Mesodermal cell (in vitro differentiated cells): ENCODE measurements at regions not wholly inside any gene's neighbourhood (a gene's known extent, or its start where the extent isn't known, plus 50 kb on each side); places are given as distances from the start of the nearest gene placed in this dataset.

Source experiments
- H3K27ac ChIP-seq: 2 replicates; pipeline ENCODE4 v1.7.0; 2013; ENCODE audit warnings: mild to moderate bottlenecking, low read depth, low read length, moderate library complexity; ENCODE audit not compliant: severe bottlenecking
- H3K36me3 ChIP-seq: 2 replicates; pipeline ENCODE4 v1.7.1; 2013; ENCODE audit warnings: mild to moderate bottlenecking, low read length, moderate library complexity; ENCODE audit not compliant: control insufficient read depth, insufficient read depth
- H3K4me1 ChIP-seq: one replicate; pipeline ENCODE4 v1.7.1; 2013; ENCODE audit warnings: mild to moderate bottlenecking, low read length; ENCODE audit not compliant: insufficient read depth, control insufficient read depth, poor library complexity, severe bottlenecking
- H3K4me3 ChIP-seq: 2 replicates; pipeline ENCODE4 v1.7.0; 2013; ENCODE audit warnings: low read length, control low read depth, mild to moderate bottlenecking; ENCODE audit not compliant: insufficient read depth, poor library complexity, severe bottlenecking; ENCODE audit errors: extremely low read depth
- H3K9me3 ChIP-seq: 2 replicates; pipeline ENCODE4 v1.7.1; 2013; ENCODE audit warnings: mild to moderate bottlenecking, low read length, moderate library complexity; ENCODE audit not compliant: control insufficient read depth
- WGBS, 2 experiments: methylation state at CpG; one replicate each; pipeline ENCODE4 v1.1.5; 2013; ENCODE audit warnings: missing lambda C conversion rate in 2 of 2; ENCODE audit not compliant: insufficient coverage in 2 of 2; 5-methylcytosine and 5-hydroxymethylcytosine counted together

GRCh38 chr3:159219231-159219630 lies 417.4 kb downstream of the MFSD1 start:
- H3K36me3 ChIP-seq, result no peaks in the 10 kb centered on the region
- H3K9me3 ChIP-seq, result no peaks in the 10 kb centered on the region
- no peaks in the 10 kb centered on the region for H3K4me1 ChIP-seq
- H3K27ac ChIP-seq, result no peak overlapping the region
- H3K4me3 ChIP-seq, result no peak overlapping the region
- no CpG with 5 or more reads among the region's 3 CpGs for WGBS, 2 experiments

GRCh38 chr3:159221335-159221734 lies 419.5 kb downstream of the MFSD1 start:
- no peak overlapping the region for H3K4me3 ChIP-seq
- no peak overlapping the region for H3K27ac ChIP-seq
- H3K4me1 ChIP-seq, result no peaks in the 10 kb centered on the region
- no peaks in the 10 kb centered on the region for H3K9me3 ChIP-seq
- WGBS, 2 experiments, result 86% methylated on average over 1 of the region's 1 CpG; no CpG with 5 or more reads in 1 of the 2 experiments
- no peaks in the 10 kb centered on the region for H3K36me3 ChIP-seq

GRCh38 chr3:159229116-159229680 lies 427.3 kb downstream of the MFSD1 start:
- 70 to 91% methylated on average over 4 of the region's 5 CpGs for WGBS, 2 experiments

GRCh38 chr3:159232966-159233365 lies 431.1 kb downstream of the MFSD1 start:
- no peaks in the 10 kb centered on the region for H3K36me3 ChIP-seq
- H3K9me3 ChIP-seq, result no peaks in the 10 kb centered on the region
- WGBS, 2 experiments, result 83 to 90% methylated on average over 2 to 3 of the region's 4 CpGs

More at GRCh38 chr3:159229116-159229680, 427.3 kb downstream of the MFSD1 start:
- no peaks in the 10 kb centered on the region for H3K4me1 ChIP-seq
- no peak overlapping the region for H3K4me3 ChIP-seq
- no peaks in the 10 kb centered on the region for H3K36me3 ChIP-seq
- H3K27ac ChIP-seq, result no peak overlapping the region
- no peaks in the 10 kb centered on the region for H3K9me3 ChIP-seq

GRCh38 chr3:159233734-159234133 lies 431.9 kb downstream of the MFSD1 start:
- no peak overlapping the region for H3K27ac ChIP-seq
- H3K9me3 ChIP-seq, result no peaks in the 10 kb centered on the region
- H3K4me1 ChIP-seq, result peaks cover 7% of the 10 kb centered on the region
- no peaks in the 10 kb centered on the region for H3K36me3 ChIP-seq
- 75 to 78% methylated on average over 2 of the region's 2 CpGs for WGBS, 2 experiments
- H3K4me3 ChIP-seq, result no peak overlapping the region

More at GRCh38 chr3:159232966-159233365, 431.1 kb downstream of the MFSD1 start:
- Histone ChIP-seq H3K4me3 (no peak overlapping the region), H3K4me1 (peaks cover 7% of the 10 kb centered on the region), H3K27ac (no peak overlapping the region)

- H3K4me3 ChIP-seq, result no peak overlapping the region
- 62 to 70% methylated on average over 3 of the region's 3 CpGs for WGBS, 2 experiments
- peaks cover 7% of the 10 kb centered on the region for H3K4me1 ChIP-seq
- no peaks in the 10 kb centered on the region for H3K9me3 ChIP-seq
- no peaks in the 10 kb centered on the region for H3K36me3 ChIP-seq
- no peak overlapping the region for H3K27ac ChIP-seq
Measured at GRCh38 chr3:159234306-159234705, 432.5 kb downstream of the MFSD1 start.

GRCh38 chr3:159236321-159236720 lies 434.5 kb downstream of the MFSD1 start:
- H3K36me3 ChIP-seq, result no peaks in the 10 kb centered on the region
- 100% methylated on average over 1 of the region's 1 CpG; no CpG with 5 or more reads in 1 of the 2 experiments for WGBS, 2 experiments
- H3K9me3 ChIP-seq, result no peaks in the 10 kb centered on the region
- peaks cover 7% of the 10 kb centered on the region for H3K4me1 ChIP-seq
- H3K4me3 ChIP-seq, result no peak overlapping the region
- H3K27ac ChIP-seq, result no peak overlapping the region

GRCh38 chr3:159237226-159237625 lies 435.4 kb downstream of the MFSD1 start:
- Histone ChIP-seq H3K36me3 (no peaks in the 10 kb centered on the region), H3K4me3 (no peak overlapping the region), H3K9me3 (no peaks in the 10 kb centered on the region), H3K27ac (no peak overlapping the region), H3K4me1 (peaks cover 7% of the 10 kb centered on the region)
- 66 to 88% methylated on average over 2 of the region's 3 CpGs for WGBS, 2 experiments

- 87 to 96% methylated on average over 2 of the region's 2 CpGs for whole genome bisulfite sequencing, 2 experiments
- Histone ChIP-seq H3K36me3 (no peaks in the 10 kb centered on the region), H3K9me3 (no peaks in the 10 kb centered on the region), H3K4me3 (no peak overlapping the region), H3K27ac (no peak overlapping the region), H3K4me1 (peaks cover 7% of the 10 kb centered on the region)
Measured at GRCh38 chr3:159238646-159239045, 436.8 kb downstream of the MFSD1 start.

GRCh38 chr3:159239059-159239458 lies 437.2 kb downstream of the MFSD1 start:
- Histone ChIP-seq H3K4me1 (peaks cover 7% of the 10 kb centered on the region), H3K36me3 (no peaks in the 10 kb centered on the region), H3K27ac (no peak overlapping the region), H3K9me3 (no peaks in the 10 kb centered on the region), H3K4me3 (no peak overlapping the region)

- H3K4me1 ChIP-seq, result no peaks in the 10 kb centered on the region
- H3K9me3 ChIP-seq, result no peaks in the 10 kb centered on the region
- no peak overlapping the region for H3K27ac ChIP-seq
- WGBS, 2 experiments, result 82 to 87% methylated on average over 3 to 4 of the region's 4 CpGs
- no peak overlapping the region for H3K4me3 ChIP-seq
- no peaks in the 10 kb centered on the region for H3K36me3 ChIP-seq
Measured at GRCh38 chr3:159244933-159245332, 443.1 kb downstream of the MFSD1 start.
